PFSK-1 (cell line): ENCODE measurements at regions not wholly inside any gene's neighbourhood (a gene's known extent, or its start where the extent isn't known, plus 50 kb on each side); places are given as distances from the start of the nearest gene placed in this dataset.

Experiments used
- FOXP2 ChIP-seq: optimal IDR thresholded peaks from 2 replicates; pipeline ENCODE3; 2011; ENCODE audit warnings: borderline replicate concordance, control low read depth, inconsistent platforms; ENCODE audit not compliant: insufficient read depth; ENCODE audit errors: extremely low read length, extremely low read depth
- POLR2AphosphoS5 ChIP-seq: IDR thresholded peaks from 2 replicates; pipeline ENCODE4 v1.6.1; 2012; ENCODE audit warnings: low read depth, mild to moderate bottlenecking, control low read depth, low read length, moderate library complexity
- SIN3A ChIP-seq: IDR thresholded peaks from 2 replicates; pipeline ENCODE4 v1.6.1; 2012; ENCODE audit warnings: mild to moderate bottlenecking, low read length, moderate library complexity, borderline replicate concordance; ENCODE audit not compliant: insufficient read depth
- TAF1 ChIP-seq: IDR thresholded peaks from 2 replicates; pipeline ENCODE4 v1.6.1; 2012; ENCODE audit warnings: low read length, control low read depth, borderline replicate concordance; ENCODE audit not compliant: insufficient read depth
- TF ChIP-seq, protein P1 (sequence below), 2 experiments: IDR thresholded peaks; 2 replicates each; pipeline versions ENCODE4 v1.6.1 to v1.8.0; 2011 to 2012; ENCODE audit warnings: low read depth in 2 of 2, low read length in 2 of 2, control low read depth in 1 of 2, inconsistent platforms in 1 of 2, mild to moderate bottlenecking in 1 of 2, moderate library complexity in 1 of 2; ENCODE audit not compliant: insufficient read depth in 1 of 2

GRCh38 chr6:103236923-103237322 lies 1622.8 kb downstream of the HACE1 start:
- TF ChIP-seq, protein P1, sequence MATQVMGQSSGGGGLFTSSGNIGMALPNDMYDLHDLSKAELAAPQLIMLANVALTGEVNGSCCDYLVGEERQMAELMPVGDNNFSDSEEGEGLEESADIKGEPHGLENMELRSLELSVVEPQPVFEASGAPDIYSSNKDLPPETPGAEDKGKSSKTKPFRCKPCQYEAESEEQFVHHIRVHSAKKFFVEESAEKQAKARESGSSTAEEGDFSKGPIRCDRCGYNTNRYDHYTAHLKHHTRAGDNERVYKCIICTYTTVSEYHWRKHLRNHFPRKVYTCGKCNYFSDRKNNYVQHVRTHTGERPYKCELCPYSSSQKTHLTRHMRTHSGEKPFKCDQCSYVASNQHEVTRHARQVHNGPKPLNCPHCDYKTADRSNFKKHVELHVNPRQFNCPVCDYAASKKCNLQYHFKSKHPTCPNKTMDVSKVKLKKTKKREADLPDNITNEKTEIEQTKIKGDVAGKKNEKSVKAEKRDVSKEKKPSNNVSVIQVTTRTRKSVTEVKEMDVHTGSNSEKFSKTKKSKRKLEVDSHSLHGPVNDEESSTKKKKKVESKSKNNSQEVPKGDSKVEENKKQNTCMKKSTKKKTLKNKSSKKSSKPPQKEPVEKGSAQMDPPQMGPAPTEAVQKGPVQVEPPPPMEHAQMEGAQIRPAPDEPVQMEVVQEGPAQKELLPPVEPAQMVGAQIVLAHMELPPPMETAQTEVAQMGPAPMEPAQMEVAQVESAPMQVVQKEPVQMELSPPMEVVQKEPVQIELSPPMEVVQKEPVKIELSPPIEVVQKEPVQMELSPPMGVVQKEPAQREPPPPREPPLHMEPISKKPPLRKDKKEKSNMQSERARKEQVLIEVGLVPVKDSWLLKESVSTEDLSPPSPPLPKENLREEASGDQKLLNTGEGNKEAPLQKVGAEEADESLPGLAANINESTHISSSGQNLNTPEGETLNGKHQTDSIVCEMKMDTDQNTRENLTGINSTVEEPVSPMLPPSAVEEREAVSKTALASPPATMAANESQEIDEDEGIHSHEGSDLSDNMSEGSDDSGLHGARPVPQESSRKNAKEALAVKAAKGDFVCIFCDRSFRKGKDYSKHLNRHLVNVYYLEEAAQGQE (IDR thresholded peaks at IDR 0.05; ENCODE audit: insufficient read depth in 1 of 2, low read depth in 2 of 2, low read length in 2 of 2) = no peak
- no peak for TF ChIP-seq TAF1
- TF ChIP-seq FOXP2 = no peak

- TF ChIP-seq SIN3A = no peak
- TF ChIP-seq FOXP2 = no peak
- TF ChIP-seq TAF1 = no peak
Observed at GRCh38 chr6:103231181-103231580, 1628.5 kb downstream of the HACE1 start.

DNA sequence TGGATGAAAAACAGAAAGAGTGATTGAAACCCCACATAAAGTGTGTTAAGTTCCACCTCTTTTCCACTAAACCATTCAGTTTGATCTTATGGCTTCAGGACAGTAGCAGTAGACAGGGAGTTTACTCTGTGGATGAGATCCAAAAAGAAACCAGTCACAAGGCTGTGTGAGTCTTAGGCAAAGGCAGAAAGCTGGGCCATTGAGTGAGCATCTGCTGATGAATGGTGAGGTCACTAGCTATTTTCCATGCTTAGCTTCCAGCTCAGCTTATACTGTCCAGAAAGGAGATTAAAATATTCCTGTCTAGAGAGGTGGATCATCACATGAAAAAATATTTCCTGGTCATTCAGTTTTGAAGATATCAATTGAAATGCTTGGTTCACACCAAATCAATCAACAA lies 1643.9 kb downstream of the HACE1 start:
- TF ChIP-seq POLR2AphosphoS5 (no peak), SIN3A (no peak), TAF1 (no peak), FOXP2 (no peak)
- TF ChIP-seq, protein P1 (IDR thresholded peaks at IDR 0.05; ENCODE audit: insufficient read depth in 1 of 2, low read depth in 2 of 2, low read length in 2 of 2) = no peak

DNA sequence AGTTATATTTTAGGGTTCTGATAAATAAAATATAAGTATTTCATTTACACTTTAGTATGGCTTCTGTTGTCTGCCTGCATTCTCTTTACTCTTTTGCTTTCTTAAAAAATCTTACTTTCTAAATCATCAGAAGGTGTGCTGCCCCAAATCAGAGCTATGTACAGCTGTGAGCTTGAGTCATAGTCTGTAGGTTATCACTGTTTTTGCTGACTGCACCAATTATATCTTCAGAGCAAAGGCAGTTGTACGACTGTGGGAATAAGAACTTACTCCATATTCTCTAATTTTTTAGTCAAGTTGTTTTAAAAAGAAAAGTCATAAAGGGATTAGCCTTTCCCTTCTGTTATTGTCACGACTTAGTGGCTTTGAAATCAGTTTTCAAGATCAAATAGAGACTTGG lies 1649.0 kb downstream of the HACE1 start:
- TF ChIP-seq, protein P1 (IDR thresholded peaks at IDR 0.05; ENCODE audit: insufficient read depth in 1 of 2, low read depth in 2 of 2, low read length in 2 of 2) = no peak
- TF ChIP-seq TAF1 = no peak
- TF ChIP-seq SIN3A = no peak
- TF ChIP-seq POLR2AphosphoS5 = no peak
- no peak for TF ChIP-seq FOXP2

DNA sequence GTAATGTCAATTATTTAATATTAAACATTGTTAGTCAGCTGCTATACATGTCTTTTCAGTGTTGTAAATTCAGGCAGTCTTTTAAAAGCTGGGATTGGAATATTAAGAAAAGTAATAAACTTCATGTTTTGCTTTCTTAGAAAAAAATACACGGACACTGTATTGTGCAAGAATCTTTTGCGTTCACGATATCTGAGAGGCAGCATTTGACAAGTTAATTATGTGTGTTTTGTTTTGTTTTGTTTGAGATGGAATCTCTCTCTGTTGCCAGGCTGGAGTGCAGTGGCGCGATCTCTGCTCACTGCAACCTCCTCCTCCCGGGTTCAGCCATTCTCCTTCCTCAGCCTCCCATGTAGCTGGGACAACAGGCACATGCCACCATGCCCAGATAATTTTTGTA lies 1661.3 kb downstream of the HACE1 start:
- TF ChIP-seq FOXP2 (no peak), SIN3A (no peak), POLR2AphosphoS5 (no peak), TAF1 (no peak)
- TF ChIP-seq, protein P1 (IDR thresholded peaks at IDR 0.05; ENCODE audit: insufficient read depth in 1 of 2, low read depth in 2 of 2, low read length in 2 of 2) = no peak
